Stimulated activated memory B cell treated with anti-CD40 and anti-IgM and Interleukin-4, amounts not matched to agents 10 μg/mL and 1 μg/mL and 100 μg/mL, for 72 hours (primary cell): ENCODE measurements at regions not wholly inside any gene's neighbourhood (a gene's known extent, or its start where the extent isn't known, plus 50 kb on each side); places are given as distances from the start of the nearest gene placed in this dataset.

Source experiments
- ATAC-seq: fragments of 150-1000 bp; cut with Tn5 transposase; 2 replicates; pipeline ENCODE4 v1.10.0; 2021
- H3K27ac Mint-ChIP-seq: one replicate; pipeline ENCODE4 v1.8.0; 2022; ENCODE audit warnings: mild to moderate bottlenecking, mixed read lengths
- H3K27me3 Mint-ChIP-seq: one replicate; pipeline ENCODE4 v1.8.0; 2022; ENCODE audit warnings: mixed read lengths
- H3K36me3 Mint-ChIP-seq: one replicate; pipeline ENCODE4 v1.8.0; 2022; ENCODE audit warnings: mixed read lengths
- H3K4me1 Mint-ChIP-seq: one replicate; pipeline ENCODE4 v1.8.0; 2022; ENCODE audit warnings: mixed read lengths
- H3K4me3 Mint-ChIP-seq: one replicate; pipeline ENCODE4 v1.8.0; 2022; ENCODE audit warnings: mild to moderate bottlenecking, moderate library complexity, mixed read lengths
- H3K9me3 Mint-ChIP-seq: one replicate; pipeline ENCODE4 v1.8.0; 2022; ENCODE audit warnings: mixed read lengths

DNA sequence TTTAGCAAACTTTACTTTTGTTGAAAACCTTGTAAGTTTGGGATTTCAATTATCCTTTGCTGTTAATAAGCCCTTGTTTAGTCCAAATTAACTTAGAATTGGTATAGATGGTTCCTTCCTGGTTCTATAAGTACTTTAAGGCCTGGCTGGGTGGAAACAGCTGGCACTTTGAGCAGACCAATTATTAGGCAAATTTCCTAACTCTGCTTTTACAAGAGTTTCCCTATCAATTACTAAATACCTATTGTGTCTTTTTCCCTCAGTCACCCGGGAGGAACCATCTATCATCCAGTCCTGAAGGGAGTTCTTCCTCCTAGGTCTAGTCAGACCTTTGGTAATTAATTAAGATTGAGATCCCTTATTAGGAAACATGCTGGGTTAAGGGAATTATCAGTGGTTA, 138.0 kb downstream of the SLC38A6 start:
- no peak for ATAC-seq
- Mint-ChIP-seq H3K27ac (no peak overlapping the region), H3K9me3 (peaks cover 12% of the 10 kb centered on the region), H3K4me1 (peaks cover 18% of the 10 kb centered on the region), H3K36me3 (peaks cover 8% of the 10 kb centered on the region), H3K27me3 (peaks cover 6% of the 10 kb centered on the region), H3K4me3 (no peak overlapping the region)

DNA sequence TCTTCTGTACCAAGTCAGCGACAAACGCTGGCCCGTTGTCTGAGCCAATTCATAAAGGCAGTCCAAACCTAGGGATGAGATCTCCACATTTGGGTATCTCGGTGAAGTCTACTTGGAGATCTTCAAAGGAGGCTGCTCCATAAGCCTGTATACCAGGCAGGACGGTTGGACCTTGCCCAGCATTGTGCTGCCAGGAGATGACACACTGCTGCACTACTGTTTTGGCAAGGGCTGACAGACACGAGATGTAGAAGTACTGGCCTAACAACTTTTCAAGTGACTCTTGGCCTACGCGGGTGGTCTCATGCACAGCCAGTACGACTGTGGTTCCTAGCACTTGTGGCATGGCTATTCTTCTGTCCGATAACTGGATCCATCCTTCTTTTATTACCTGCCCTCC, 135.3 kb downstream of the SLC38A6 start:
- Mint-ChIP-seq H3K4me1 (peaks cover 22% of the 10 kb centered on the region), H3K9me3 (peaks cover 12% of the 10 kb centered on the region), H3K36me3 (peaks cover 11% of the 10 kb centered on the region), H3K27ac (no peak overlapping the region), H3K27me3 (peaks cover 19% of the 10 kb centered on the region), H3K4me3 (no peak overlapping the region)
- no peak for ATAC-seq

DNA sequence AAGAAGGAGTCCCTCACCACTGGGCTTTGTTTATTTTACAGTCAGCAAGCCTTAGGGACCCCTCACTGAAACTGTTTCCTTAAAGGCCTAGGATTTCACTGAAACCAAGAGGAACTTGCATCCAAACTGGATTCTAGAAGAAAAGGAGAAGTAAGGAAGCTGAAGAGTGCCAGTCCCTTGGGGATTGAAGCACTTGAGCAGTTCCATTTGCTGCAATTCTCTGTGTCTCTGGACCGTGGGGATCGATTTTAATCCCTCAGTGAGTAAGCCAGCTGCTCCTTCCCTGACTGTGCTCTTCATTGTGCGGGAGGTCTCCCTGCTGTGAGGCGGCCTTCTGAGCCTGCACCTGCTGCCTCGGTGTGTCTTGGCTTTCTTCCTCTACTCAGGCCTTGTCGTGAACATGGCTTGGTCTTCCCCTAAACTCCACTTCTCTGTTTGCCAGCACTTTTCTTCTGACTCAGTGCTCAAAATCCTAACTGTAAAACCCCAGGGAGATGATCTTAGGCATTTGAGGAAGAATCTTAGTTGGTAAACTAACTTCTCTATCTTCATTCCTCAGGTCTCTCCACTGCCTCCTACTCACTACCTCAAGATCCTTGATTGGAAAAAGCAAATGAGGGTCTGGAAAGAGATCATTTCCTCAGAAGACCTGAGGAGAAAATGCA, 132.6 kb downstream of the SLC38A6 start:
- H3K27ac Mint-ChIP-seq: no peak overlapping the region
- peaks cover 6% of the 10 kb centered on the region for H3K4me1 Mint-ChIP-seq
- peaks cover 14% of the 10 kb centered on the region for H3K36me3 Mint-ChIP-seq
- no peak for ATAC-seq
- H3K4me3 Mint-ChIP-seq: no peak overlapping the region
- H3K27me3 Mint-ChIP-seq: peaks cover 20% of the 10 kb centered on the region
- H3K9me3 Mint-ChIP-seq: peaks cover 8% of the 10 kb centered on the region

DNA sequence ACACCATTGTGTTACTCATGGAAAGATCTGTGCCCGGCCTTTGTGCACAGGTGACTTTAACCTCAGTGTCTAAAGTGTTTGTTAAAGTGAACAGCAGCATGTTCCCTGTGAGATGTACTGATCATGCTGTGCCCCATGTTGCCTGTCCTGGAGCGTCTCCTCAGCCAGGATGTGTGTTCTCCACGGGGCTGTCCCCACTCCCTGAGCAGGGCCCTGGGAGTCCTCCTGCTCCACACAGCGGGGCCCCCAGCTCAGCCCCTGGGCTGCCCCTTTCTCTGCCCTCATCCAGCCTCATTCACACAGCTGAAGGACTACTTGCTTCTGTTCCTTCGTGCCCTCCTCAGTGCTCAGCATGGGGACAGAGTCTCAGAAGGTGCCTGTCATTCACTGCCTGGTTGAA, 131.5 kb downstream of the SLC38A6 start:
- Mint-ChIP-seq H3K4me3 (no peak overlapping the region), H3K27ac (no peak overlapping the region), H3K9me3 (peaks cover 8% of the 10 kb centered on the region), H3K36me3 (peaks cover 16% of the 10 kb centered on the region), H3K4me1 (peaks cover 6% of the 10 kb centered on the region), H3K27me3 (peaks cover 20% of the 10 kb centered on the region)
- no peak for ATAC-seq

DNA sequence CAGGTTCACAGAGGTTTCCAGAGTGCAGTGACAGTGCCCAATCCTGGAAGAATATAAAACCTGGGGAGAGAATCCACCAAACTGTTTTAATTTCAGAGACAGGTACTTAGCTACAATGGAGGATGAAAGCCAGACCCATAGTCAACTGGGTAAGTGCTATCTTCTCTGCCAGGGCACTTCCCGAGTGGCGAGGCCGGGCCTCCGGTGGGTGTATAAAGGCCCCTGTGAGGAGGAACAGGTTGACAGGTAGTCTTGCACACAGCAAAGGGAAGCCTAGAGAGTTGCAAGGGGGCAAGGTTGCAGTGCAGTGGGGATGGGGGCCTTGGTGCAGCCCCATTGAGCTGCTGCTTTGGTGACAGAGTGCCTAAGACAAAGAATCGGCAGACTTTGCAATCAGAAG, 130.7 kb downstream of the SLC38A6 start:
- Mint-ChIP-seq H3K4me3 (no peak overlapping the region), H3K27ac (no peak overlapping the region)
- no peak for ATAC-seq

DNA sequence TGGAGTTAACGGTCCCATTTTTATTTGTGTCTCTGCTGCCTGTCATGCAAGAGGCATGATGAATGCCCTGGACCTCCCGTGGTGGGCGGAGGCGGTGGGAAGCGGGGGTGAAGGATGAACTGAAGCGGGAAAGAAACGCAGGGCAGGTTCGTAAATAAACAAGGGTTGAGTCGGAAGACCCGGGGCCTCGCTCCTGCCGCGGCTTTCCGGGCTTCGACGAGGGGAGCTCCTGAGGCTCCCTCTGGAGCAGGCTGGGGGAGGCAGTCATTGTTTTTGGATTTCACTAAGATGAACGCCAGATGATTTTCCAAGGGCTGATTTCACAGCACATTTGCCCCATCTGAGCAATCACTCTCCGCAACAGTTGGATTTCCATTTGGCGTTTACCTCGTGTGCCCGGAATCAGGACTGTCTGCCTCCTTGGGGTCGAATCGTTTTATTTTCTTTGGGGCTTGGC, 130.2 kb downstream of the SLC38A6 start:
- no peak for ATAC-seq

More for the DNA sequence above, 130.7 kb downstream of the SLC38A6 start:
- peaks cover 20% of the 10 kb centered on the region for H3K27me3 Mint-ChIP-seq
- peaks cover 16% of the 10 kb centered on the region for H3K36me3 Mint-ChIP-seq
- peaks cover 6% of the 10 kb centered on the region for H3K4me1 Mint-ChIP-seq
- H3K9me3 Mint-ChIP-seq: peaks cover 8% of the 10 kb centered on the region

DNA sequence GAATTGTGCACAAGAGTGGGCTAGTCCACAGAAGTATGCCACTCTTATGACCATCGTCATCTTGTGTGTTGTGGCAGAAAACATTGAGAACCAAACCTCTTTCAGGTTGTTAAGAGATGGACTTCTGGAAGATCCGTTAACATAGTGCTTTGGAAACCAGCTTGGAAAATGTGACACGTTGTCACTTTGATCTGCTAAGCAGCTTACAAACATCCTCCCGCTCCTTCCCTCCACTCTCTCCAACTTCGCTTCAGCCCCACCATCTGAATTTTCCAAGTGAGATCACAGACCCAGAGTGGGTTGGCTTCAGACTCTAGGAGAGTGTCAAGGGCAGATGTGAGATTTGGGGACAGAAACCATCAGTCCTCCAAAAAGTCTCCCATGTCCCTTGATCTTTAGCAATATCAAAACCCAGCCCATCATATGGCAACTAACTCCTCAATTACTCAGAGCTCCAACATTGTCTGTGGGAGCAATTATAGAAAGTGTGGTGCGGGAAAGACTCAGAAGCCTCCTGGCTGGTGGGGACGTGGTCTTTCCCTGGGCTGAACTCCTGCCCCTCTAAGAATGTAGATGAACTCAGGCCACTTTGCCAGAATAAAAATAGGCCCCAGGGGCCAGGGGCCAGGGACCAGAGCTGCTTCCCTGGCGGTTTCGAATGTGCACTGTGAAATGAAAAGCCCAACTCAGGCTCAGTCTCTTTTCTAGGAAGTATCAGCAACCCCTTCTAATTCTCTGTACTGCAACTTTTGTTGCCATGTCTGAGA, 129.5 kb downstream of the SLC38A6 start:
- H3K9me3 Mint-ChIP-seq: peaks cover 8% of the 10 kb centered on the region
- no peak overlapping the region for H3K4me3 Mint-ChIP-seq
- no peak overlapping the region for H3K27ac Mint-ChIP-seq
- H3K36me3 Mint-ChIP-seq: peaks cover 16% of the 10 kb centered on the region
- H3K4me1 Mint-ChIP-seq: peaks cover 6% of the 10 kb centered on the region
- no peak for ATAC-seq
- H3K27me3 Mint-ChIP-seq: peaks cover 20% of the 10 kb centered on the region

More for the DNA sequence above, 130.2 kb downstream of the SLC38A6 start:
- no peak overlapping the region for H3K27ac Mint-ChIP-seq
- peaks cover 20% of the 10 kb centered on the region for H3K27me3 Mint-ChIP-seq
- peaks cover 16% of the 10 kb centered on the region for H3K36me3 Mint-ChIP-seq
- H3K9me3 Mint-ChIP-seq: peaks cover 8% of the 10 kb centered on the region
- no peak overlapping the region for H3K4me3 Mint-ChIP-seq
- peaks cover 6% of the 10 kb centered on the region for H3K4me1 Mint-ChIP-seq

DNA sequence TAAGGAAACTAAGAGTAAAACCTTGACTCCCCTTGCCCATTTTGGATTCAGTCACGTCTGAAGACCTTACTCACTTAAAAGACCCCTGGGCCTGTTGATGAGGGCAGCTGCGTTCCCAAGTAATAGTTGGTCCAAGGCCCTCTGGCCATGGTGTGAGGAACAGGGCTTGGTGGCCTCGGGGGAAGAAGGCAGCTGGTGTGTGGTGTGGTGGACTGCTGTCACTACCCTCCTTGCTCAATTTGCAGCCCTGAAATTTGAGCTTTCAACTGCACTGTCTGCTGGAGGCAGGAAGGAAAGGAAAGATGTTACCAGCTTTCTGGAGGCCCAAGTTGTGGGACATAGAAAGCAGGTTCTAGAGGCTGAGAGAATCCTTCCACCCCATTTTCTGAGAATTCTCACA, 128.2 kb downstream of the SLC38A6 start:
- no peak for ATAC-seq
- Mint-ChIP-seq H3K4me3 (no peak overlapping the region), H3K27ac (no peak overlapping the region), H3K4me1 (peaks cover 10% of the 10 kb centered on the region), H3K27me3 (peaks cover 20% of the 10 kb centered on the region), H3K9me3 (peaks cover under 1% of the 10 kb centered on the region), H3K36me3 (peaks cover 11% of the 10 kb centered on the region)

DNA sequence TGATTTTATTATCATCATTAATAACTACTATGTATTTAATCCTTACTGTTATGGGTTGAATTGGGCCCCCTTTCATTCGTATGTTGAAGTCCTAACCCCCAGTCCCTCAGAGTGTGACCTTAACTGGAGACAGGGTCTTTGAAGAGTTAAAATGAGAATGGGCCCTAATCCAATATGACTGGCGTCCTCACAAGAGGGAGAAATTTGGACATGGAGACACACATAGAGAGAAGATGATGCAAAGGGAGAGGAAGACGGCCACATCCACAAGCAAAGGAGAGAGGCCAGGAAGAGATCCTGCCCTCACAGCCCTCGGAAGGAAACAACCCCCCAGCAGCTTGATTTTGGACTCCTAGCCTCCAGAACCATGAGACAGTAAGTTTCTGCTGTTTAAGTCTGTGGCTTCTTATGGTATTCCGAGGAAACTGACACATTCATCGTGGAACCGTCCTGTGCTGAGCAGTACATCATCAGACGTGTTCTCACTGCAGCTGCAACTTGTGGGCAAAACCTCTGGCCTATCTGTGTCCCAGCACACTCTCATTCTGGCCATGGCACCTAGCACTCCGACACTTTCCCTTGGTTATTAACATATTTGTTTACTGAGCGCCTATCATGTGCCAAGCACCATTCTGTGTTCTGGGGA, 127.6 kb downstream of the SLC38A6 start:
- ATAC-seq: no peak
- Mint-ChIP-seq H3K4me3 (no peak overlapping the region), H3K9me3 (no peaks in the 10 kb centered on the region), H3K36me3 (peaks cover 5% of the 10 kb centered on the region), H3K27me3 (peaks cover 20% of the 10 kb centered on the region), H3K4me1 (peaks cover 13% of the 10 kb centered on the region), H3K27ac (no peak overlapping the region)

DNA sequence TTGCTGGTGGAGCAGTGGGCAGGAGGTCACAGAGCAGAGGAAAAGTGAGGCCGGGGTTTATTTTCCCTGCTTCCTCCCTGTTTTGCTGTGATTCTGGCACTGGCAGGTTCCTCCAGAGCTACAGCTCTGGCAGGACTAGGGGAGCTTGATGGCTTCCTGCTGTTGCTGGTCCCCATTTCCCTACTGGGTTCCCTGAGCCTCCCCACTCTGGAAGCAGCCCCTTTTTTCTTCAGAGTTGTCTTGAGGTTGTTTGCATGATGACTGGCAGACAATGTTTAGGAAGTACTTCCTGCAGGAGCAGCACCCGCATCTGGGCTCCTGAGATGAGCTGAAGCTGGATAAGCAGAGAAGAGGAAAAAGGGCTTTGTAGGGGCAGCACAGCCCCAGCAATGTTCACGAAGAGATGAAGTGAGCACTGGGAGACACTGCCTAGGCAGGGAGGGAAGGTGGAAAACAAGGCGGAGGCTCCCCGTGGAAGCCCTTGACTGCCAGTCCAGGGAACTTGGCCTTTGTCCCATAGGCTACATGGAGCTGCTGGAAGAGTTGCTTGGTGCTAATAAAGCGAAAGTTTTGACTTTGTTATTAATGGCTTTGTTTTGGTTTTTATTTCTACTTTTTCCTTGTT, 126.9 kb downstream of the SLC38A6 start:
- H3K36me3 Mint-ChIP-seq: peaks cover 5% of the 10 kb centered on the region

DNA sequence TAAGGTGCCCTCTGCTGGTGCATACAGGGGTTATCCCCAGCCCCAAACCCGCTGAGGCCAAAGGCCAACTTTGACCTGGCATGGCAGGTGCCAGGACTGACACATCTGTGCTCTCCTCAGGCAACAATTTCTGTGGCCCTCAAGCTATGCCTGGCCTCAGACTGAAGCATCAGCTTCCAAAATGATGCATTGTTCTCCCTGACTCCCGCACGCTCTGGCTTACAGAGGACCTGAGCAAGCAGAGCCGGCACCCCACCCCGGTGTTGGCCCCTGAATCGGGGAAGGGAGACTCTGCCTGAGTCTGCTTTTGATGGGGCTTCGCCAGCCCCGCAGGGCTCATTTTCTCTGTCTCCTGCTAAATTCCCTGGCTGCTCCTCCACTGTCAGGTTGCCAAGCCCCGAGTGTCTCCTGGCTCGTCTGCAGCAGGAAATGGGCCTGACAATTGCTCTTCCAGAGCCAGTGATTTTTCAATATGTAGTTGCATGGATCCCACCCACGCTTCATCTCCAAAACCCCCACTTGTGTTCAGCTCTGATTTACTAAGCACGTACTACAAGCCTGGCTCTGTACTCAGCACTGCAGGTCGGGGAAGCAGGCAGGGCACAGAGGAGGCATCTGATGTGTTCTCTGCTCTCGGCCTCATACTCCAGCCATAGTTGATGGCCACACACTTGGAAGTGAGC, 126.1 kb downstream of the SLC38A6 start:
- peaks cover 25% of the 10 kb centered on the region for H3K4me1 Mint-ChIP-seq
- H3K9me3 Mint-ChIP-seq: no peaks in the 10 kb centered on the region
- ATAC-seq: no peak
- no peak overlapping the region for H3K27ac Mint-ChIP-seq
- no peak overlapping the region for H3K4me3 Mint-ChIP-seq
- H3K36me3 Mint-ChIP-seq: peaks cover 5% of the 10 kb centered on the region
- peaks cover 12% of the 10 kb centered on the region for H3K27me3 Mint-ChIP-seq

More for the DNA sequence above, 126.9 kb downstream of the SLC38A6 start:
- no peak overlapping the region for H3K4me3 Mint-ChIP-seq
- no peak for ATAC-seq
- H3K27ac Mint-ChIP-seq: no peak overlapping the region
- H3K27me3 Mint-ChIP-seq: peaks cover 18% of the 10 kb centered on the region
- H3K4me1 Mint-ChIP-seq: peaks cover 18% of the 10 kb centered on the region
- no peaks in the 10 kb centered on the region for H3K9me3 Mint-ChIP-seq

DNA sequence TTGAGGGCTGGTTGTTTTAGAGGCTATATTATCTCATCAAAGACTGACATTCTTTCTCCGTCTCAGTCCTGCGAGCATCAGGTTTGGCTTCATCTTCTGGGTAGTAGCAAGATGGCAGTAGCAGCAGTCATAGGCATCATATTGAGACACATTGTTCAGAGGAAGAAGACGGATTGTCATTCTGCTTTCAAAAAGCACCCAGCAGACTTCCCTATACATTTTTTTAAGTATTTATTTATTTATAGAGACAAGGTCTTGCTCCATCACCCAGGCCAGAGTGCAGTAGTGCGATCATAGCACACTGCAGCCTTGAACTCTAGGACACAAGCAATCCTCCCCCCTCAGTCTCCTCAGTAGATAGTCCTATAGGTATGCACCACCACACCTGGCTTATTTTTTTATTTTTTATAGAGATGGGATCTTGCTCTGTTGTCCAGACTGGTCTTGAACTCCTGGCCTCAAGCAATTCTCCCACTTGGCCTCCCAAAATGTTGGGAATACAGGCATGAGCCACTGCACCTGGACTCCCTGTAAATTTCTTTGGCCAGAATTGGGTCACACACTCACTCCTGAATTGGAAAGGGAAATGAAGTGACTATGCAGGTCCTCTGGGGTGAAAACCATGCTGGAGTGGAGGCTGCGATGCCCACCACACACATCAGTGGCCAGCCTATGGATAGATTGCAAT, 125.4 kb downstream of the SLC38A6 start:
- Mint-ChIP-seq H3K9me3 (no peaks in the 10 kb centered on the region), H3K36me3 (peaks cover 5% of the 10 kb centered on the region), H3K4me3 (no peak overlapping the region), H3K27ac (no peak overlapping the region), H3K27me3 (peaks cover 7% of the 10 kb centered on the region), H3K4me1 (peaks cover 27% of the 10 kb centered on the region)
- ATAC-seq: no peak

DNA sequence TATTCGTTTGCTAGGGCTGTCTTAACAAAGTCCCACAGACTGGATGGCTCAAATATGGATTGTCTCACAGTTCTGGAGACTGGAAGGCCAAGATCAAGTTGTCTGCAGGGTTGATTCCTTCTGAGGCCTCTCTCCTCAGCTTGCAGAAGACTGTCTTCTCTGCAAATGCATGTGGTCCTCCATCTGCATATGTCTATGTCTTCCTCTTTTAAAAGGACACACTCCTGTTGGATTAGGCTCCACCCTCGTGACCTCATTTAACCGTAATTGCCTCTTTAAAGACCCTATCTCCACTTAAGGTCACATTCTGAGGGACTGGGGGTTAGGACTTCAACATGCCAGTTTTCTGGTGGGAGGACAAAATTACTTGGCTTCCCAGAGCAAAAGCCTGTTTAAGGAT, 123.3 kb downstream of the SLC38A6 start:
- Mint-ChIP-seq H3K27me3 (no peaks in the 10 kb centered on the region), H3K4me1 (peaks cover 27% of the 10 kb centered on the region), H3K9me3 (peaks cover 5% of the 10 kb centered on the region), H3K4me3 (no peak overlapping the region), H3K27ac (no peak overlapping the region), H3K36me3 (peaks cover 16% of the 10 kb centered on the region)
- no peak for ATAC-seq

DNA sequence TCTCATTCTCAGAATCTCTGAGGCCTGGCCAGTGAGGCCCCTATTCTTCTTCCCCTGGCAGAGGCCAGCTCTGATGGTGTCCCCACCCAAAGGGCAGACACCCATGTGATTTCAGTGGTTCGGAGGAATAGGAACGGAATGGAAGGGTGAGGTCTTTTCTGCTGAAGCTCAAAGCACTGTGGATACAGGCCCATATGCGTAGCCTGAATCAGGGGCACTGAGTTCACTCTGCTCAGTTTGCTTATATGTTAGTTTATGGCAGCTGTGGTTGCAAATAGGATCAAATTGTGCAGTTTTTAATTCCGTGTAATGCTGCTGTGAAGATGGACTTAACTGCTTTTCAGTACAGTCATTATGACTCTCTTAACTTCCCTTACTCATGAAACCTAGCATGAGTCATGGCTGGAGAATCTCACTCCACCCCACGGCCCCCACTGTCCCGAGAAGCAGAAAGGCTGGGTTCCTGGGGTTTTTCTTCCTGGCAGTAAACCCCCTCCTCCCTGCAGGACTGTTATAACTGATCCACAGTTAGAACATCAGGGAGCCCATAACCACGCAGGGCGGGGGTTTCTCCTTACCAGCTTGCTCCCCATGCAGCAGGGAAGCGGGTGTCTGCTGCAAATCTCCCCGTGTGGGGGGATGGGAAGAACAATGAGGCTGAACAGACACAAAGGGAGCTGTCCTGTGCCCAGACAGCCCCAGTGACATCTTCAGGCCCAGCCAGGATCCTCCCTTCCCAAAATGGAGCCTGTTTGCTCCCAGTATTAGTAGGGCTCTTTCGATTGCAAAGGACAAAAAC, 122.7 kb downstream of the SLC38A6 start:
- ATAC-seq: peak; percentile 69
- Mint-ChIP-seq H3K9me3 (peaks cover 8% of the 10 kb centered on the region), H3K27me3 (no peaks in the 10 kb centered on the region), H3K27ac (no peak overlapping the region), H3K4me3 (no peak overlapping the region), H3K4me1 (peaks cover 27% of the 10 kb centered on the region), H3K36me3 (peaks cover 18% of the 10 kb centered on the region)
